AG09319 (cell line): ENCODE measurements at regions not wholly inside any gene's neighbourhood (a gene's known extent, or its start where the extent isn't known, plus 50 kb on each side); places are given as distances from the start of the nearest gene placed in this dataset.
"Not testable (repeated sequence)": the region's sequence is repeated elsewhere in the genome, so short reads cannot be mapped to it uniquely, and the experiment has no call there.

Source experiments
- DNase-seq: peaks from one replicate; pipeline ENCODE4 v3.0.0-alpha.2; 2010; ENCODE audit warnings: low read depth; ENCODE audit errors: extremely low read depth
- CTCF ChIP-seq: IDR thresholded peaks from 2 replicates; pipeline ENCODE4 v1.5.1; 2011; ENCODE audit warnings: low read depth, mild to moderate bottlenecking, inconsistent platforms, low read length, moderate library complexity

- no peak for TF ChIP-seq CTCF
- DNase-seq, result no peak
Observed at GRCh38 chr3:145282505-145282904, 878.5 kb downstream of the PLOD2 start.

- no peak for TF ChIP-seq CTCF
- DNase-seq, result no peak
Observed at GRCh38 chr3:145286937-145287336, 874.0 kb downstream of the PLOD2 start.

- DNase-seq, result no peak
Observed at GRCh38 chr3:145290010-145290409, 871.0 kb downstream of the PLOD2 start.

GRCh38 chr3:145294572-145294971 lies 866.4 kb downstream of the PLOD2 start:
- no peak for TF ChIP-seq CTCF
- DNase-seq, result no peak

More at GRCh38 chr3:145290010-145290409, 871.0 kb downstream of the PLOD2 start:
- no peak for TF ChIP-seq CTCF

GRCh38 chr3:145307272-145307671 lies 853.7 kb downstream of the PLOD2 start:
- no peak for DNase-seq
- no peak for TF ChIP-seq CTCF

- no peak for DNase-seq
- TF ChIP-seq CTCF, result no peak
Observed at GRCh38 chr3:145313751-145314150, 847.2 kb downstream of the PLOD2 start.

- not testable (repeated sequence) for DNase-seq
Observed at GRCh38 chr3:145316253-145316652, 844.7 kb downstream of the PLOD2 start.

GRCh38 chr3:145326666-145327065 lies 834.3 kb downstream of the PLOD2 start:
- no peak for TF ChIP-seq CTCF
- no peak for DNase-seq

- not testable (repeated sequence) for DNase-seq
Observed at GRCh38 chr3:145333427-145333826, 827.6 kb downstream of the PLOD2 start.
